ENCODE measurements at regions not wholly inside any gene's neighbourhood (a gene's known extent, or its start where the extent isn't known, plus 50 kb on each side); places are given as distances from the start of the nearest gene placed in this dataset.

- peak; percentile 41 for DNase-seq
Measured at GRCh38 chr16:86664522-86665318, 86.4 kb downstream of the FOXL1 start.

GRCh38 chr16:86665319-86665675 is 86.9 kb downstream of the FOXL1 start:
- no peak for DNase-seq

- no peak for DNase-seq
Measured at GRCh38 chr16:86665929-86666328, 87.6 kb downstream of the FOXL1 start.

DNA sequence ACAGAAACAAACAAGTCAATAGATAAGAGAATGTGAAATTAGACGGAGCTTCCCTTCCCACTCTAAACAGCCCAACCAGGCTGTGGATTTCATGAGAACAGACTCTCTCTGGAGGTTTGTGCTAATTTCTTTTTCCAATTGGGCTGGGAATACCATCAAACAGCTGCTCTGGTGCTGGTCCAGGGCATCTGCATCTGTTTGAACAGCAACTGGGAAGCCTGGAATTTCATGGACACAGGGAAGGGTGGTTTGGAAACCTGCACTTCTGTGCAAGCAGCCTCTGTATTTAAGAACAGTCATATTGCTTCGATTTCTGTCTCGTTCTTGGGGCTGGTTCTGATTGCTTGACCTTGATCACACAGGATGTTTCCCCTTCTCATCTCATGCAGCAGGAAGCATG is 88.7 kb downstream of the FOXL1 start:
- no peak for DNase-seq

- DNase-seq = no peak
Measured at GRCh38 chr16:86668136-86668910, 90.0 kb downstream of the FOXL1 start.

DNA sequence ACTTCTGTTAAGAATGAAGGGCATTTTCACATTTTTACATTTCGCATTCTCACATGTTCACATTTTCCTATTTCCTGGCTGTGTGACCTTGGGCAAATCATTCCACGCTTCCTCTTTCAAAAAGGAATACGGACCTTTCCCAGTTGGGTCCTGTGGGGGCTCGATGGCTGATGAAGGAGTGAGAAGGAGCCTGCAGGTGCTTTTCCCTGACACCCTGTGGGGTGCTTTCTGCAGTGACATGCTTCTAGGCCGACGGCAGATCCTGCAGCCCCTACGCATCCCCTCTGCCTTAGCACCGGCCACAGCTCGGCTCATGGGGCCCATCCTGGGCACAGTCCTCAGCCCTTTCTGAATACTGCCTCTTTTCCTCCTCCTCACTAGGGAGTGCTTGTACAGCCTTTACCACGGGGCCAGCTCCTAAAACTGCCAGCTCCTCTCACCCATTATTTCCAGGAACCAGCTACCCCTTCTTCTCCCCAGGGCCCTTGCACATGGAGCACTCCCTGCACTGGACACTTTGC is 91.0 kb downstream of the FOXL1 start:
- DNase-seq = no peak

- DNase-seq = no peak
Measured at GRCh38 chr16:86669937-86670749, 91.8 kb downstream of the FOXL1 start.

GRCh38 chr16:86670750-86671234 is 92.4 kb downstream of the FOXL1 start:
- DNase-seq = no peak

DNA sequence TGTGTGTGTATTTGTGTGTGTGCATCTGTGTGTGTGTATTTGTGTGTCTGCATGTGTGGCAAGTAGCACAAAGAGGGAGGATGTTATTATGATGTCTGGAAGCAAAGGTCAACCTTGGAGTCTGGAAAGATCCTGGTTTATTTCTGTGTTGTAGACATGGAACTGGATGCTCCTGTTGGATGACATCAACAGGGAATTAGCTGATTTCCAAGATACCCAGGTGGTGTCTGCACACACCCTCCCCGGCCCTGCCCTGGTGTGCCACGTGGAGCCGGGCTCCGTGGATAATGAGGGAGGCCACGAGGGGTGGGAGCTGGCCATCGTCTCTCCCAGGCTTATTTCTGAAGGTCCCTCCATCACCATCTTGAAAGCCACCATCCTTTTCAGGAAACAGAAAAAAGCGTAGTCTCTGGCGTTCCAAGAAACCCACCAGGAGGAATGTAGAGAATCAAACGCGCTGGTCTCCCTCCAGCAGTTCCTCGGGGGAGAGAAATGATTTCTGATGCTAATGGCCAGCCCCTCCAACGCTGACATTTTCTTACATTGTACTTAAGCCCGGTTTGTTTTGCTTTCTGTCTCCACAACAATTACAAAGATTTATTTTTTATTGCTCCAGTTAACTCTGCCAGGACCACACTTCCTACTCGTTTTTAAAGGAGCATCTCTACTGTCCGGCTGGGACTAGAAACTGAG is 93.3 kb downstream of the FOXL1 start:
- DNase-seq = no peak

DNA sequence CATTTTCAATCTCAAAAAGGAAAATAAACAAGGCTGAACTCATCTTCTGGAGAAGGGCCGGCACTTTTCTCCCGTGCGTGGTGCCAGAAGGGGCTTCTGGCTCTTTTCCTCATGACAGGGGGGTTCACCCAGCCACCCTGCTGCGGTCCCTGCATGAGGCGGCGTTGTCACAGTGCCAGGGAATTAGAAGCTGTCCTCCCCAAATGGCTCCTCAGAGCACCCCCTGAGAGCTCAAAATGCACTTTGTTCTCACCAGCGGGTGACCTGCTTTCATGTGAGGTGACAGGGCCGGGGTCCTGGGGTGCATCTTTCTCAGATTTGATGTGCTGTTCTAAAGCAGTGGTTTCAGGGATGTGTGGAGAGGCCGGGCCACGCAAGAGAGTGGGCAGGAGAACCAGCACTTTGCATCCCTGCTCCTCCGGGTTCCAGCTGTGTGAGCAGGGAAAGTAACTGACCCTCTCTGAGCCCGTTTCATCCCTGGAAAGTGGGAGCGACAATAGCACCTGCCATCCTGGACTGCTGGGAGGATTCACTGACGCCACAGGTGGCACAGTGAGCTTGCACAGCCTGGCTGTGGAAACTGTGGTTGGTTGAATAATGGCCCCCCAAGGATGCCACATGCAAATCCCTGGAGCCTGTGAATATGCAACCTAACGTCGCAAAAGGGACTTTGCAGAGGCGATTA is 94.0 kb downstream of the FOXL1 start:
- no peak for DNase-seq

DNA sequence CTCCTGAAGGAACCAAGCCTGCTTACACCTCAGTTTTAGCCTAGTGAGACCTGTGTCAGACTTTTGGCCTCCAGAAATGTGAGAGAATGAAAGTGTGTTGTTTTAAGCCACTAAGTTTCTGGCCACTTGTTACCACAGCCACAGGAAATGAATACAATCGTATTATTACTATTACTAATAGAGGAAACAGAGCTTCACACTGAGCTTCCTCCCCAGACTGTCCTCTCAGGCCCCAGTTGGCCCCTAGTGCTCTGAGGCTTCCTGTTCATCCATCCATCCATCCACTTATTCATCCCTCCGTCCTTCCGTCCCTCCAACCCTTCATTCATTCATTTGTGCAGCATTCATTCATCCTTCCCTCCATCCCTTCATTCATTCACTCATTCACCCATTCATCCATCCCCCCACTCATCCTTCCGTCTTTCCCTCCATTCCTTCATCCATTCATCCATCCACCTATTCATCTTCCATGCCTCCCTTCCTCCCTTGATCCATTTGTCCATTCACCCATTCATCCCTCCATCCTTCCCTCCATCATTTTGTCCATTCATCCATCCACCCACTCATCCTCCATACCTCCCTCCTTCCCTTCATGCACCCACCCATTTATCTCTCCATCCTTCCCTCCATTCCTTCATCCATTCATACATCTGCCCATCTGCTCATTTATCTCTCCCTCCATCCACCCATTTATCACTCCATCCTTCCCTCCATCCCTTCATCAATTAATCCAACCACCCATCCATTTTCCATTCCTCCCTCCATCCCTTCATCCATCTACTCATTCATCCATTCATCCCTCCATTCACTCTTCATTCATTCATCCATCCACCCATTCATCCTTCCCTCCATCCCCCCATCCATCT is 95.0 kb downstream of the FOXL1 start:
- no peak for DNase-seq

GRCh38 chr16:86673956-86674453 is 95.7 kb downstream of the FOXL1 start:
- DNase-seq = no peak

- no peak for DNase-seq
Measured at GRCh38 chr16:86676254-86676670, 97.9 kb downstream of the FOXL1 start.

DNA sequence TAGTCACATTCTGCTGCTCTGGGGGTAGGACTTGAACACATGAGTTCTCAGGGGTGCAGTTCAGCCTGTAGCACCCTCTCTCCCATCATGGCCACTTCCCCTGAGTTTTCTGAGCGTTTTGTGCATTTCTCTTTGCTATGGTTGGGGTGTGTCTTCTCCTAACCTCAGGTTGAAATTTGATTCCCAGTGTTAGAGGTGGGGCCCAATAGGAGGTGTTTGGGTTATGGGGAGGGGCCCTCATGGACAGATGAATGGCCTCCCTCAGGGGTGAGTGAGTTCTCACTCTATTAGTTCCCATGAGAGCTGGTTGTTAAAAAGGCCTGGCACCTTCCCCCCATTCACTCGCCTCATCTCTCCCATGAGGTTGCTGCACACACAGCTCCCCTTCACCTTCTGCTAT is 101.1 kb downstream of the FOXL1 start:
- DNase-seq = no peak

DNA sequence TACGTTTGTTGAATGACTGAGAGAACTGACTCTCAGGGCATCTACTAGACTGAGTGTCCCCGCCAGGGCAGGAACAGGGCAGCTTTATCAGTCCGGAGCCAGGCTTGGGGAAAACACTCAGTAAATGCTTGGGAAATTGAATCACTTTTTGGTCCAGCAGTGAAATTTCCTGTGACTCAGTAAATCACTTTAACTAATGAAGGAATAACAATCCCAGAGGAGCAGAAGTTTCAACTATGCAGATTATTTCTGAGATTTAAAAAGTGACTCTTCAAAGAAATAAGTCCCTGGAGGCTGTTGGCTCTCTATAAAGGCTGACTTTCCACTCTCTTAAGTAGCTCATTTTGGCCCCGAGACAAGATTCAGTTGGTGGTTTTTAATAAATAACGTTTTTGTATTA is 101.8 kb downstream of the FOXL1 start:
- no peak for DNase-seq

DNA sequence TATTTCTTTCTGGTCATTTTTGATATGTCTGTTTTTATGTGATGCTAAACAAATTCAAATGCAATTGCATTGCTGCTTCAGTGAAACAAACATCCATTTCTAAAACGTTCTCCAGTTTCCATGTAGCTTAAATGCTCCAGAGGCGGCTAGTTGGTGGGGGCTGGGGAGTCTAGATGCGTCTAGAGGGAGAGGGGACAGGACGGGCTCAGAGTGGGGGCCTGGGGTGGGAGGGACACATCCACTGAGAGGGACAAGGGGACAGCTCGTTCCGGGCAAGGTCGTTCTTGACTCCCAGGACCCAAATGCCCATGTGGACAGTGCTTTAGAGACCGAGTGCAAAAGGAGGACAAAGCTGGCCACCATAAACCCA is 102.3 kb downstream of the FOXL1 start:
- DNase-seq = no peak

- no peak for DNase-seq
Measured at GRCh38 chr16:86681031-86681756, 102.8 kb downstream of the FOXL1 start.

GRCh38 chr16:86681757-86682106 is 103.4 kb downstream of the FOXL1 start:
- DNase-seq = no peak

GRCh38 chr16:86682219-86682904 is 104.0 kb downstream of the FOXL1 start:
- DNase-seq = no peak
